GM21390 (cell line): ENCODE measurements at regions not wholly inside any gene's neighbourhood (a gene's known extent, or its start where the extent isn't known, plus 50 kb on each side); places are given as distances from the start of the nearest gene placed in this dataset.

Experiments used
- ATAC-seq: cut with Tn5 transposase; IDR thresholded peaks from one replicate; pipeline ENCODE4 v1.9.1; 2021; ENCODE audit not compliant: unreplicated experiment

- ATAC-seq: no peak
These were observed 382.9 kb downstream of the TMEM232 start for GRCh38 chr5:110343616-110344015.

DNA sequence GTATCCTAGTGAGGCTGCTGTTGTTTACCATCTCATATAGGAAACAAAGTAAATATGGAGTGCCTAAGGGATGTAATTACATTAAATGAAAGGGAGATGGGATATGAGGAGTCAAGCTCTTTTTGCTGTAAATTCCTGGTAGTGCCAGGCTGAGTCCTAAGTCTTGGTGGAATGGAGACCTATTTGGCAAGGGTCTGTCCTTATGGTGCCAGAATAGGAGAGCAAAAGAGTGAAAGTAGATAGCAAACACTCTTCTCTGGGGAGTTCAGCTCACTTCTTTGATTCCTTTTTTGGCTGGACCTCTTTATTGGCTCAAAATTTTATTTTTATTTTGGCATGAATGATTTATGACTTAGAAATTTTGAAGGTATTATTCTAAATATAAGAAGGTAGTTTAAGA, 380.8 kb downstream of the TMEM232 start:
- ATAC-seq: no peak

GRCh38 chr5:110346893-110347358, 379.5 kb downstream of the TMEM232 start:
- no peak for ATAC-seq

GRCh38 chr5:110347781-110348180, 378.7 kb downstream of the TMEM232 start:
- ATAC-seq: no peak

GRCh38 chr5:110351430-110351829, 375.0 kb downstream of the TMEM232 start:
- no peak for ATAC-seq

DNA sequence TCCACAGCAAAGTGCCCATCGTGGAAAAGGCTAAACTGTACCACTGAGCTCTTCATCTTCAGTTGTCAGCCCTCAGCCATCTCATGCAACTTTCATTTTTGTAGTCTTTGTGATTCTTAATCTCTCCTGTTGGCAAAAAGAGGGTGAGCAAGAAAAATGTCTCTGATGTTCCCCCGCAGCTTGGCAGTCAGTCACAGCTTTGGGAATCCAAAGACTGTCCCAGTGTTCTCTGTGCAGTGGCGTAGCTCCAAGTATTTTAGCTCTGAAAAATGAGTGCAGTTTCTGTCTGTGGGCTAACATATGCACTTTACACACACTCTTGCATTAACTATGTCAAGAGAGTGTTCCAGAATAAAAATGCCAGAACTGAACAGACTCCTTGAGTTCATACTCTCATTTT, 372.2 kb downstream of the TMEM232 start:
- no peak for ATAC-seq

- ATAC-seq: no peak
These were observed 371.4 kb downstream of the TMEM232 start for GRCh38 chr5:110354915-110355644.

- ATAC-seq: no peak
These were observed 369.8 kb downstream of the TMEM232 start for GRCh38 chr5:110356677-110357076.

DNA sequence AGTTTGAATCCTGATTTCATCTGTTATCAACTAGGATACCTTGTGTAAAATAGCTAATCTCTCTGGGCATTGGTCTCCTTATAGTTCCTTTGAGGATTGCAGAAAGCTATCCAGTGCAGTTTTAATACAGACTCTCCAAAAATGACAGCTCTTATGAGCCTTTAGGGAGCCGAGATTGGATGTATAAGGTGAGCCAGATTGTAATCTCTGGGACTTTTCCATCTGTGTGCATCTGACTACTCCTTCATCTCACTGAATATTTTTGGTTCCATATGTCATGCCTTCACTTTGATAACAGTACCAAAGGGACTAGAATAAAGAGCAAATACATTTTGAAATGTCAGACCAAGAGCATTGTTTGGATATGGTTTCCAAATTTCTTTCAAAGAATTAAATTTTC, 367.2 kb downstream of the TMEM232 start:
- no peak for ATAC-seq

GRCh38 chr5:110361471-110361870, 365.0 kb downstream of the TMEM232 start:
- no peak for ATAC-seq

DNA sequence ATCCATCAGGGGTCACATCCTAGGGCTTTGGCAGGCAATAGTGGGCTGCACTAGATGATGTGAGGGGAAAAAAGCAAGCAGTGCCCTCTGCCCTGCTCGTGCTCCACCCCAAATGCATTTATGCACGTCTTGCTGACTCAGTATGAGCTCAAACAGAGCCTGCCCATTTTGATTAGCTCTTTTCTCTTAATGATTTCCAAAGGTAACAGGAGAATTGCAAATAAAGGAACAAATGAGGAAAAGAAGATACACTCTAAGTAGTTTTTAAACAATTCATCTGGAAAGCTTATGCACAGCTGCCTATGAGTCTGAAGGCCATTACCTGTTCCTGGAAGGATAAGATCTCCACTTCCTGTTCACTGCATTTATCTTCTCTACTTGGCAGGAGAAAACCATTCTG, 364.2 kb downstream of the TMEM232 start:
- ATAC-seq: no peak

DNA sequence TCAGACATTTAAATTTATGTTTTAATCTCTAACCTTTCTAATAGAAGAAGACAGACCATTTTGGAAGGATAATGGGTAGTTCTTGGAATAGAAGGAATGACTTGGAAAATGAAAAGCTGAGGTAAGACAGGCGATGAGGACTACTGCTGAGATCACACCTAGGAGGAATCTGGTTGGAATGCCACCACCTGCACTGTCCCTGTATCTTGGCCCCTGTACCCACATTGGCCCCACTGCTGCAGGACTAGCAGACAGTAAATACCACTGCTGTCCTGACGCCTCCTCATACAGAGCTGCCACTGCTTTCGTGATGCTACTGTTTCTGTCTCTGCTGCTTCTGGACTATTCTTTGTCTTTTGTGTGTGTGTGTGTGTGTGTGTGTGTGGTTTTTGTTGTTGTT, 359.8 kb downstream of the TMEM232 start:
- ATAC-seq: no peak
